GM18508 (cell line): ENCODE measurements at regions not wholly inside any gene's neighbourhood (a gene's known extent, or its start where the extent isn't known, plus 50 kb on each side); places are given as distances from the start of the nearest gene placed in this dataset.
A peak's percentile ranks its signal among the peaks of the same experiment; 100 is the strongest.

Source experiments
- ATAC-seq: cut with Tn5 transposase; IDR thresholded peaks from one replicate; pipeline ENCODE4 v1.9.1; 2021; ENCODE audit warnings: moderate number of reproducible peaks; ENCODE audit not compliant: insufficient read depth, unreplicated experiment

GRCh38 chr2:111691164-111691875, 192.7 kb downstream of the ANAPC1 start:
- ATAC-seq, result no peak

- no peak for ATAC-seq
Observed at GRCh38 chr2:111692311-111692710, 191.7 kb downstream of the ANAPC1 start.

DNA sequence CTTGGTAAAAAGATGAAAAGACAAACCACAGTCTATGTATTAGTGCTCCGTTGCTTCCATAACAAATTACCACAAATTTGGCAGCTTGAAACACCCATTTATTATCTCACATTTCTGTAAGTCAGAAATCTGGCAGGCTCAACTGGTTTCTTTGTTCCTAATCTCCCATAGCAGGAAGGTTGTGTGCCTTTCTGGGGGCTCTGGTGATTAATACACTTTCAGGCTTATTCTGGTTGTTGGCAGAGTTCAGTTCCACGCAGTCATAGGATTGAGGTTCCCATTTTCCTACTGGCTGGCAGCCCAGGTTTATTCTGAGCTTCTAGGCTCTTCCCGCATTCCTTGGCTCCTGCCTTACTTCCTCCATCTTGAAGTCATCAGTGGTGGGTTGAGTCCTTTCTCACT, 189.3 kb downstream of the ANAPC1 start:
- no peak for ATAC-seq

GRCh38 chr2:111695441-111696007, 188.5 kb downstream of the ANAPC1 start:
- no peak for ATAC-seq

GRCh38 chr2:111696226-111696625, 187.8 kb downstream of the ANAPC1 start:
- ATAC-seq, result no peak

DNA sequence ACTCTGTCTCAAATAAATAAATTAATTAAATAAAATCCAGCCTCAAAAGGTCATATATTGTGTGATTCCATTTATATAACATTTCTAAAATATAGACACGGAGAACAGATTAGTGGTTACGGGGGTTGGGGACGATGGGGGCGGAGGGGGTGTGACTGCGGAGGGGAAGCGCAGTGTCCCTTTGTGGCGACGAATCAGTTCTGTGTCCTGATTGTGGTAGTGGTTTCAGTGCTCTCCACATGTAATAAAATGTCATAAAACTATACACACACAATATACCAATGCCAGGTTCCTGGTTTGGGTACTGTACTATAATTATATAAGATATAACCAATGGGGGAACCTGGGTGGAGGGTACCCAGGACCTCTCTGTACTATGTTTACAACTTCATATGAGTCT, 186.4 kb downstream of the ANAPC1 start:
- no peak for ATAC-seq

DNA sequence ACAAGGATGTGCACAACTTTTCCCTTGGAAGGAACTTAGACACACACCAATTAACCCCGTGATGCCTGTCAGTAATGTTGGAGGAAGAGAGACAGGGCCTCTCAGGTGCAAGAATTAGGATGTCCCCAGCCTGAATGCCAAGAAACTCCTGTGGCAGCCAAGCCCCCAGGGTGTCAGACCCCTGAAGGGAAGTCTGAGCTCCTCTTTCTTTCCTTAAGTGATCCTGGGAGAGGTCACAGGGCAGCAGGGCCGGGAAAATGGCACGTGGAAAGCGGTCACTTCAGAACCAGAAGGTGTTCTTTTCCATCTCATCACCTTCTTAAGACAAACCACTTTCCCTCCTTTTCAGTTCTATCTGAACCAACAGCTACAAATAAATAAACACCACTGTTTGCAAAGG, 185.9 kb downstream of the ANAPC1 start:
- no peak for ATAC-seq

DNA sequence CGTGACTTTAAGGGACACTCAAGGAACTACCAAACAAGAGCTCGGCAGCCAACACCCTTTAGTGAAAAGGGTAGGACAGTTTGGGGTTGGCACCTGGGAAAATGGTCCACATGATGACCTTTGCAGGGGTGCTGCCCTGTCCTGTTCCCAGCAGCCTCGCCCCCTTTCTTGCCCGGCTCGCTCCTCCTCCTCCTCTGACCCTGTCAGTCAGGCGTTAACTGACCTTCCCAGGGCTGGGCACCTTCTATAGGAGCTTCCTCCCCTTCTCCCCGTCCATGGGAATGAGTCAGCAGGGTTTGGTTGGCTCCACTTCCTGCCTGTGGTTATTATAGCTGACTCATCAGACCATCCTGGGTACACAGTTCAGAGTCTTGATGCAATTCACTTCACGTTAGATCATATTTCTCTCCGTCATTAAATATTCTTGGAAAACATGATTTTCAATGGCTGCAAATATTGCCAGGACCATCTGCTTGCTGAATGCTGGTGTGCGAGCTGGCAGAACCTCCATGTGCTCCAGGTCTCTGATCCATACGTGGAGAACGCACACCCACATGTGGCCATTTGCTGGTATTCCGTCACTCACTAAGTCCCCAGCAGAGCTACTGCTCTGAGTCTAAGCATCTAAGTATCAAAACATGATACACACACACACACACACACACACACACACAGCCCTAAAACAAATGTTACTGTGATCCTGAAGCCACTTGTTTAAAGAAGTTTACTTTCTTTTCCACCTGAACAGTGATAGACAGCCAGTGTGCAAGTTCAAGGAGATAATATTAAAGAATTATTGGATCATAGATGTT, 185.0 kb downstream of the ANAPC1 start:
- ATAC-seq, result no peak

- no peak for ATAC-seq
Observed at GRCh38 chr2:111701266-111701665, 182.7 kb downstream of the ANAPC1 start.

DNA sequence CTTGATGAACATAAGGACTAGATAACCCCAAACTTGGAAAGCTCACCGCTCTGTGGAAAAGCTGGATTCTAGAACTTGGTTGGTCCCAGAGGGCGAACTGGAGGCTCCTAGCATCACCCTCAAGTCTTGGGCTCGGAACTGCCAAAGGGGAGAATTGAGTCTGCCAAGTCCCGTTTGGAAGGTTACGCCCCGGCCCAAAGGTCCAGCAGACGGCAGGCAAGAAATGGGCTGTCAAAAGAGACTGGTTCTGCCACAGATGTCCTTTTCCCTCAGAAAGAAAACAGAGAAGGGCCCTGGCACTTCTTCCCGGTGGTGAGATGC, 182.2 kb downstream of the ANAPC1 start:
- ATAC-seq, result no peak

DNA sequence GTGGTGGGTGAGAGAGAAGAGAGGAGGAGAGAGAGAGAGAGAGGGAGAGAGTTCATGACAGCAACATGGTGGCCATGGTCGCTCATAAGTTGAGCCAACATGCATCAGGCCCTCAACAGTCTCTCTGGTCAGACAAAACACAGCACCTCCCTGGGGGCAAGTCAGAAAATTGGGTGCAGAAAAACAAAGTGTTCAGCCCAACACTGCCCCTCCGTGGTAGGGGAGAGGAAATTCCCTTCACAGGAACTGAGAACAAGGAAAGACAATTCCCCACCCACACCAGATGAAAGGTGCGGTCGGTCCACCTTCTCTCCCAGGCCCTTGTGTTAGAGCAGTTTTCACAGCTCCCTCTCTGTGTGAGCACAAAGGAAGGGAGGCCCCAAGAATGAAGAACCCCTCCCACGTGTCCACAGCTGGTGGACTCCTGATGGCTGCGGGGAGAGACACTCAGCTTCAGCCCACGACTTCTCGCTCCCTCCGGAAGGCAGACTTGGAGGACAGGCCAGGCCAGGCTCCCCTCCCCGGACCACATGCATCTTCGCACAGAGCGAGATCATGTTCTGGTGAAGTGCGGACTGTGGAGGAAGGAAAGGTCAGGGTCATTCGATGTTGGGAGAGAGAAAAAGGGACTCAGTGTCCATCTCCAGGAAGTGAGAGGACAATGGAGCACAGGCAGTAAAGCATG, 181.7 kb downstream of the ANAPC1 start:
- ATAC-seq, result no peak

DNA sequence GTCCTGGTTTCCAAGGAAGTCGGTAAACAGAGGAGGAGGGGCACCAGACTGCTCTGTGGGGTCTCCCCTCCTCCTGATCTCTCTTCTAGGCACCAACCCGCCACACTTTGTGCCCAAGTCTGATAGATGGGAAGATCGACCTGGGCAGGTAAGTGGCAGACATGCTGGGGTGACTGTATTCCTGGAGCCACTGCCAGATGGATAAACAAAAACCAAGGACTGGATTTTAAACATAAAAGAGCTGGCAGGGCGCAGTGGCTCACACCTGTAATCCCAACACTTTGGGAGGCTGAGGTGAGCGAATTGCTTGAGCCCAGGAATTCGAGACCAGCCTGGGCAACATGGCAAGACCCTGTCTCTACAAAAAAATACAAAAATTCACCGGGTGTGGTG, 181.2 kb downstream of the ANAPC1 start:
- ATAC-seq, result no peak

- ATAC-seq, result no peak
Observed at GRCh38 chr2:111703759-111704158, 180.2 kb downstream of the ANAPC1 start.

DNA sequence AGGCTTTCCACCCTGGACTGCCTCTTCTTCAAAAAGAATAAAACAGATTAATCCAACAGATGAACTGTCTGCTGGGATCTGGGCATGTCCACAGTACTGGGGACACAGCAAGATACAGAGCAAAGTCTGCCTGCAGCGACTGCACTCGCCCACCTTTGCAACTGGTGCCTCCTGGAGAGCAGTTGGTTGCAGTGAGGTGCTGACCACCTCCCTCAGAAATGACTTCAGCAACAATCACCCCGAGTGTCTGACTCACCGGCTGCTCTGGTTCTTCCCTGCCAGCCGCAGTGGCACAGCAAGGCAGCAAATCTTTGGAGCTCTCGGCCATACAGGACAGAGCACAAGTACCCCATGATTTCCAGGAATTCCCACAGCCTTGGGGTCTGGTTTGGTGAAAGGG, 179.7 kb downstream of the ANAPC1 start:
- ATAC-seq, result no peak

DNA sequence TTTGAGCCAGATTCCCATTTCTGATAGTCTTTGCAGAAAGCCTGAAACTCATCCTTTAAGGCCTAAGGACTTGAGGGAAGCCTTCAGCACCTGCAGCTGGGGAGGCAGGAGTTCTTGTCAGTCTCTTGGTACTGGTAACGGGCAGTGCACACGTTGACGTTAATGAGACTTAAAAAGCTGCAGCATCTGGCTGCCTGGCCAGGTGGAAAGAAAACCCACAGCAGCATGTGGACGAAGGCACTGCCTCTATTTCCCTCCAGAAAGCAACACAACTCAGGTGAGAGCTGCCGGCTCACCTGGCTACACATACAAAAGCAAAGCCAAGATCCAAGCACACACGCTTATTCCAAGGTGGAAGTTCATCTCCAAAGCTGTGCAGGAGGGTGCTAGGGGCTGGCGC, 178.8 kb downstream of the ANAPC1 start:
- no peak for ATAC-seq

- ATAC-seq, result peak; percentile 86
Observed at GRCh38 chr2:111705711-111706336, 178.2 kb downstream of the ANAPC1 start.

GRCh38 chr2:111706481-111707001, 177.5 kb downstream of the ANAPC1 start:
- ATAC-seq, result no peak

GRCh38 chr2:111707700-111708099, 176.3 kb downstream of the ANAPC1 start:
- ATAC-seq, result no peak

DNA sequence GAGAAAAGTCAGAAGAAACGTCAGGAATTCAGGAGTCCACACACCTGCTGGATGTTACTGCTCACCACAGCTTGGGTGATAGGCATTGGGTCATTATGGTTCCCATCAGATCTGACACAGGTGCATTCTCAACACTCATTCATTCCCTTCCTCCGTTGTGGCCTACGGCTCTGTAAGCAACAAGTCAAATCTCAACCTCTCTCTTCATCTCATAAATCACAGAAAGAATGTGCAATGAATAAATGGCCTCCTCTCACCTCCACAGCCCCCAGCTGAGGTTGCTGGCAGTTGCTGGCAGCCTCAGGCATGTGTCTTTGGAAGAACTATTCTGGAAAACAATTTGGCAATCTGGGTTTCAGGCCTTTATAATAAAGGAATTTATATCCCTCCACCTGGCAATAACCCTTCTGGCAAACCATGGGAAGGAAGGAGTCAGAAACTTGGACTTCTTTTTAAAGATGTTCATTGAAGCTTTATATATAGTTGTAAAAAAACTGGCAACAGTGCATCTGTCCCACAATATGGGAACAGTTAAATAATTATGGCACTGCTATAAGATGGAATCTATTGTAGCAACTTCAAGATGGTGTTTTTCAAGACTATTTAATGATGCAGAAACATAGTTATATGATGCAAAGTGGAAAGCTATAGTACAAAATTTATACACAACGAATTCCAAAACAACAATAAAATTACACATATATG, 175.4 kb downstream of the ANAPC1 start:
- no peak for ATAC-seq

DNA sequence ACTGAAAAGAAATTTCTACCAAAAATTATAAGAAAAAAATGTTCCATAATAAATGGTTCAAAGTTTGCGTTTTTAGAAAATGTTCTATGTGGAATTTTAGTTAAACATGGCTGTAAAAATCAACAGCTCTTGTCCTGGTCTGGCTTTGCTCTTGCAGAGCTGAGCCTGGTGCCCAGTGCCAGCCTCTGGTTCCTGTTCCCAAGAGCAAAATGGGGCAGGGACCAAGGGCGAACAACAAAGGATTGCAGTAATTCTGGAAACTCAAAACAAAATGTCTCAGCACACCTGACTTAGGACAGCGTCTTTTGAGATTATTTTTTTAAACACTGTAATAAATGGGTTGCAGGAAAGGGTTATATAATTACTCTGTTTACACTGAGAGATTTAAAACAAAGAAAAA, 174.7 kb downstream of the ANAPC1 start:
- no peak for ATAC-seq
